ENCODE measurements at regions not wholly inside any gene's neighbourhood (a gene's known extent, or its start where the extent isn't known, plus 50 kb on each side); places are given as distances from the start of the nearest gene placed in this dataset.

- DNase-seq, result no peak
Observed at GRCh38 chr7:17661982-17662585, 278.2 kb downstream of the SNX13 start.

GRCh38 chr7:17663061-17663675 is 277.1 kb downstream of the SNX13 start:
- DNase-seq, result no peak

- no peak for DNase-seq
Observed at GRCh38 chr7:17665029-17665428, 275.3 kb downstream of the SNX13 start.

- DNase-seq, result no peak
Observed at GRCh38 chr7:17668122-17668521, 272.2 kb downstream of the SNX13 start.

- DNase-seq, result no peak
Observed at GRCh38 chr7:17669204-17669603, 271.1 kb downstream of the SNX13 start.

GRCh38 chr7:17671956-17672355 is 268.3 kb downstream of the SNX13 start:
- DNase-seq, result no peak

- DNase-seq, result no peak
Observed at GRCh38 chr7:17672783-17673182, 267.5 kb downstream of the SNX13 start.

GRCh38 chr7:17674166-17674942 is 265.9 kb downstream of the SNX13 start:
- no peak for DNase-seq

GRCh38 chr7:17674943-17675608 is 265.2 kb downstream of the SNX13 start:
- no peak for DNase-seq

GRCh38 chr7:17677408-17677807 is 262.9 kb downstream of the SNX13 start:
- no peak for DNase-seq

- DNase-seq, result no peak
Observed at GRCh38 chr7:17678896-17679295, 261.4 kb downstream of the SNX13 start.

- DNase-seq, result peak; percentile 28
Observed at GRCh38 chr7:17679458-17679857, 260.8 kb downstream of the SNX13 start.

GRCh38 chr7:17680026-17680425 is 260.3 kb downstream of the SNX13 start:
- DNase-seq, result peak; percentile 28

GRCh38 chr7:17680943-17681351 is 259.3 kb downstream of the SNX13 start:
- peak; percentile 79 for DNase-seq

- peak; percentile 53 for DNase-seq
Observed at GRCh38 chr7:17681965-17682364, 258.3 kb downstream of the SNX13 start.

- no peak for DNase-seq
Observed at GRCh38 chr7:17682586-17682985, 257.7 kb downstream of the SNX13 start.

GRCh38 chr7:17685141-17685540 is 255.2 kb downstream of the SNX13 start:
- no peak for DNase-seq

- DNase-seq, result no peak
Observed at GRCh38 chr7:17687361-17687760, 252.9 kb downstream of the SNX13 start.

GRCh38 chr7:17689361-17689902 is 250.9 kb downstream of the SNX13 start:
- no peak for DNase-seq

GRCh38 chr7:17690030-17690429 is 250.3 kb downstream of the SNX13 start:
- no peak for DNase-seq

GRCh38 chr7:17696422-17696821 is 243.9 kb downstream of the SNX13 start:
- no peak for DNase-seq

- no peak for DNase-seq
Observed at GRCh38 chr7:17697128-17697881, 243.0 kb downstream of the SNX13 start.

- DNase-seq, result no peak
Observed at GRCh38 chr7:17699696-17700095, 240.6 kb downstream of the SNX13 start.
